CD14-positive monocyte (primary cell): ENCODE measurements at regions not wholly inside any gene's neighbourhood (a gene's known extent, or its start where the extent isn't known, plus 50 kb on each side); places are given as distances from the start of the nearest gene placed in this dataset.

Source experiments
- DNase-seq, 3 donors: peaks; one replicate each; pipeline ENCODE4 v3.0.0-alpha.2; 2011 to 2022
- H2AFZ ChIP-seq: 2 replicates; pipeline ENCODE4 v1.6.0; 2012; ENCODE audit warnings: mild to moderate bottlenecking, low read depth, low read length, inconsistent platforms; ENCODE audit not compliant: insufficient read depth, poor library complexity, severe bottlenecking
- H3K27ac ChIP-seq, 2 donors: 1 replicate in 1 of 2; 2 replicates in 1 of 2; pipeline ENCODE4 v1.5.1; 2012 to 2013; ENCODE audit warnings: low read length in 2 of 2, control low read depth in 1 of 2, inconsistent platforms in 1 of 2, low read depth in 1 of 2, mild to moderate bottlenecking in 1 of 2
- H3K27me3 ChIP-seq, 2 donors: one replicate each; pipeline versions ENCODE4 v1.6.0 to v1.6.1; 2011 to 2013; ENCODE audit warnings: low read length in 2 of 2; ENCODE audit not compliant: control insufficient read depth in 2 of 2, insufficient read depth in 2 of 2
- H3K36me3 ChIP-seq, 2 donors: replicated peaks in 1 of 2; 1 replicate in 1 of 2; 2 replicates in 1 of 2; pipeline versions ENCODE4 v1.5.1 to v1.6.1; 2012 to 2013; ENCODE audit warnings: low read length in 2 of 2, control low read depth in 1 of 2, inconsistent platforms in 1 of 2, mild to moderate bottlenecking in 1 of 2; ENCODE audit not compliant: insufficient read depth in 2 of 2, control insufficient read depth in 1 of 2
- H3K4me1 ChIP-seq, 2 donors: 1 replicate in 1 of 2; 2 replicates in 1 of 2; pipeline versions ENCODE4 v1.5.1 to v1.6.1; 2012 to 2013; ENCODE audit warnings: low read length in 2 of 2, control low read depth in 1 of 2, inconsistent platforms in 1 of 2, mild to moderate bottlenecking in 1 of 2, moderate library complexity in 1 of 2; ENCODE audit not compliant: insufficient read depth in 2 of 2, control insufficient read depth in 1 of 2
- H3K4me2 ChIP-seq: replicated peaks from 2 replicates; pipeline ENCODE3; 2012; ENCODE audit warnings: low read length, moderate library complexity, mild to moderate bottlenecking; ENCODE audit not compliant: poor library complexity, severe bottlenecking; ENCODE audit errors: extremely low read depth
- H3K4me3 ChIP-seq, 3 experiments: fragments of 200-600 bp in 1 of 3; sonication (generic) in 1 of 3; replicated peaks in 1 of 3; 1 replicate in 2 of 3; 2 replicates in 1 of 3; pipeline ENCODE4 v1.5.1; 2011 to 2013; ENCODE audit warnings: low read length in 3 of 3, mild to moderate bottlenecking in 3 of 3, control low read depth in 2 of 3, low read depth in 2 of 3, inconsistent platforms in 1 of 3, moderate library complexity in 1 of 3
- H3K79me2 ChIP-seq: 2 replicates; pipeline ENCODE4 v1.6.0; 2012; ENCODE audit warnings: mild to moderate bottlenecking, control low read depth, inconsistent platforms, low read length, moderate library complexity; ENCODE audit not compliant: insufficient read depth
- H3K9ac ChIP-seq: 2 replicates; pipeline ENCODE4 v1.6.0; 2017; ENCODE audit warnings: low read length, mild to moderate bottlenecking; ENCODE audit not compliant: insufficient read depth, poor library complexity, severe bottlenecking
- H3K9me3 ChIP-seq, 2 donors: replicated peaks in 1 of 2; 1 replicate in 1 of 2; 2 replicates in 1 of 2; pipeline versions ENCODE4 v1.5.1 to v1.6.1; 2012 to 2013; ENCODE audit warnings: low read length in 2 of 2, control low read depth in 1 of 2; ENCODE audit not compliant: control insufficient read depth in 1 of 2, insufficient read depth in 1 of 2
- H4K20me1 ChIP-seq: 2 replicates; pipeline ENCODE4 v1.6.0; 2012; ENCODE audit warnings: mild to moderate bottlenecking, low read length, control low read depth, moderate library complexity; ENCODE audit not compliant: insufficient read depth
- H3K27ac Mint-ChIP-seq, 7 donors: one replicate each; pipeline ENCODE4 v1.8.0; 2020; ENCODE audit warnings: mild to moderate bottlenecking in 7 of 7, mixed read lengths in 7 of 7, moderate library complexity in 6 of 7, inconsistent platforms in 2 of 7
- H3K27me3 Mint-ChIP-seq, 3 donors: one replicate each; pipeline ENCODE4 v1.8.0; 2021 to 2022; ENCODE audit warnings: low read depth in 3 of 3, mild to moderate bottlenecking in 3 of 3, mixed read lengths in 3 of 3, moderate library complexity in 3 of 3, inconsistent platforms in 1 of 3
- H3K36me3 Mint-ChIP-seq, 2 donors: one replicate each; pipeline ENCODE4 v1.8.0; 2020; ENCODE audit warnings: mixed read lengths in 2 of 2, inconsistent platforms in 1 of 2, mild to moderate bottlenecking in 1 of 2
- H3K4me1 Mint-ChIP-seq: one replicate; pipeline ENCODE4 v1.8.0; 2020; ENCODE audit warnings: mild to moderate bottlenecking, mixed read lengths
- H3K4me3 Mint-ChIP-seq, 2 donors: one replicate each; pipeline ENCODE4 v1.8.0; 2020; ENCODE audit warnings: mild to moderate bottlenecking in 2 of 2, mixed read lengths in 2 of 2, moderate library complexity in 1 of 2
- H3K9me3 Mint-ChIP-seq, 7 donors: one replicate each; pipeline ENCODE4 v1.8.0; 2020 to 2022; ENCODE audit warnings: mixed read lengths in 7 of 7, mild to moderate bottlenecking in 6 of 7, moderate library complexity in 6 of 7, inconsistent platforms in 2 of 7
- WGBS: methylation state at CpG from one replicate; pipeline ENCODE4 v1.1.5; 2013; ENCODE audit warnings: missing lambda C conversion rate; ENCODE audit not compliant: insufficient coverage; 5-methylcytosine and 5-hydroxymethylcytosine counted together
- intact Hi-C, 2 donors: fragments of 100-400 bp; cut with micrococcal nuclease; formaldehyde crosslinking; loops; one replicate each; pipeline versions ENCODE4 v1.15.0 to v1.15.1; 2023
- TF ChIP-seq, protein P1 (sequence below): fragments of 200-600 bp; IDR thresholded peaks from one replicate; pipeline ENCODE4 v1.8.0; 2022; ENCODE audit warnings: antibody characterized with exemption, mild to moderate bottlenecking

DNA sequence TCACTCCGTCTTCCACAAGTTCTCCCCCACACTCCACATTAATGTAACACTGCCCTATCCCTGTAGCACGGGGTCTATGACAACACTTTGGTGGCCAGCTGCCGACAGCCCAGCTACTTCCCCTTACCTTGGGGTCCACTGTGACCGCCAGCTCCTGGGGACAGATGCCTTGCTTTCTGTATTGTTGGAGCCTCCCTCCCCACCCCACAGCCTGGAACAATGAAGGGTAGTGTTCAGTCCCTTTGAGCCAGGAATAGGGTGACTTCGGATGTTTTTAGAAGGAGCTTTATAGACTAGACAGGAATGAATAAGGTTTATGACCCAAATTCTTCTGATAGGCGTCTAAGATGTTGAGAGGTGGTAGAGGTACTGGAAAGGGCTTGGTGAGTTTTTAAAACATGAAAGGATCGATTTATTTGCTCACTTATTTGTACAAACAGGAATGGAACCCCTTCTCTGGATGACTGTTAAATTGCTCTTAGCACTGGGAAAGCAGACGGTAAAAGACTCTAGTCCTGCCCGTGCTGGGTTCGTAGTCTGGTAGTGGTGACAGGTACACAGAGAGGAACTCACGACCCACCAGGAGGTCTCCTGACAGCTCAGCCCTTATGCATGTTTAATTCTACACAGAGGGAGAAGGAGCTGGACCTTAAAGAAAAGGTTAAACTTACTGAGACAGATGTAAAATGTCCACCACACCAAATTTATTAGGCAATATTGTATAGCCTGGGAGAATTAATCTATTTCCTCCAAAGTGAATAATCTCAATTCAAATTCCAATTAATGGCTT is 90.9 kb downstream of the MYCN start:
- intact Hi-C loops = no loop called here
- WGBS = 80% methylated on average over 7 of the region's 11 CpGs
- no peaks in the 10 kb centered on the region for H4K20me1 ChIP-seq
- no peak overlapping the region for H3K4me3 ChIP-seq
- H3K4me2 ChIP-seq = no peak overlapping the region
- no peak overlapping the region for H2AFZ ChIP-seq
- H3K9ac ChIP-seq = no peak overlapping the region
- no peaks in the 10 kb centered on the region for H3K9me3 ChIP-seq
- peaks cover 1 to 7% (median 6%) of the 10 kb centered on the region in 3 donors for H3K27me3 Mint-ChIP-seq
- H3K27ac ChIP-seq = no peak overlapping the region
- no peaks in the 10 kb centered on the region for H3K4me1 ChIP-seq
- H3K4me3 Mint-ChIP-seq = no peak overlapping the region
- DNase-seq = no peak
- H3K27ac Mint-ChIP-seq = no peak overlapping the region
- peaks cover 2% of the 10 kb centered on the region for H3K4me1 Mint-ChIP-seq
- H3K36me3 Mint-ChIP-seq = no peaks in the 10 kb centered on the region
- TF ChIP-seq, protein P1, sequence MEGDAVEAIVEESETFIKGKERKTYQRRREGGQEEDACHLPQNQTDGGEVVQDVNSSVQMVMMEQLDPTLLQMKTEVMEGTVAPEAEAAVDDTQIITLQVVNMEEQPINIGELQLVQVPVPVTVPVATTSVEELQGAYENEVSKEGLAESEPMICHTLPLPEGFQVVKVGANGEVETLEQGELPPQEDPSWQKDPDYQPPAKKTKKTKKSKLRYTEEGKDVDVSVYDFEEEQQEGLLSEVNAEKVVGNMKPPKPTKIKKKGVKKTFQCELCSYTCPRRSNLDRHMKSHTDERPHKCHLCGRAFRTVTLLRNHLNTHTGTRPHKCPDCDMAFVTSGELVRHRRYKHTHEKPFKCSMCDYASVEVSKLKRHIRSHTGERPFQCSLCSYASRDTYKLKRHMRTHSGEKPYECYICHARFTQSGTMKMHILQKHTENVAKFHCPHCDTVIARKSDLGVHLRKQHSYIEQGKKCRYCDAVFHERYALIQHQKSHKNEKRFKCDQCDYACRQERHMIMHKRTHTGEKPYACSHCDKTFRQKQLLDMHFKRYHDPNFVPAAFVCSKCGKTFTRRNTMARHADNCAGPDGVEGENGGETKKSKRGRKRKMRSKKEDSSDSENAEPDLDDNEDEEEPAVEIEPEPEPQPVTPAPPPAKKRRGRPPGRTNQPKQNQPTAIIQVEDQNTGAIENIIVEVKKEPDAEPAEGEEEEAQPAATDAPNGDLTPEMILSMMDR = no peak
- no peaks in the 10 kb centered on the region for H3K36me3 ChIP-seq
- no peaks in the 10 kb centered on the region for H3K9me3 Mint-ChIP-seq
- H3K27me3 ChIP-seq = no peaks in the 10 kb centered on the region
- H3K79me2 ChIP-seq = no peaks in the 10 kb centered on the region

DNA sequence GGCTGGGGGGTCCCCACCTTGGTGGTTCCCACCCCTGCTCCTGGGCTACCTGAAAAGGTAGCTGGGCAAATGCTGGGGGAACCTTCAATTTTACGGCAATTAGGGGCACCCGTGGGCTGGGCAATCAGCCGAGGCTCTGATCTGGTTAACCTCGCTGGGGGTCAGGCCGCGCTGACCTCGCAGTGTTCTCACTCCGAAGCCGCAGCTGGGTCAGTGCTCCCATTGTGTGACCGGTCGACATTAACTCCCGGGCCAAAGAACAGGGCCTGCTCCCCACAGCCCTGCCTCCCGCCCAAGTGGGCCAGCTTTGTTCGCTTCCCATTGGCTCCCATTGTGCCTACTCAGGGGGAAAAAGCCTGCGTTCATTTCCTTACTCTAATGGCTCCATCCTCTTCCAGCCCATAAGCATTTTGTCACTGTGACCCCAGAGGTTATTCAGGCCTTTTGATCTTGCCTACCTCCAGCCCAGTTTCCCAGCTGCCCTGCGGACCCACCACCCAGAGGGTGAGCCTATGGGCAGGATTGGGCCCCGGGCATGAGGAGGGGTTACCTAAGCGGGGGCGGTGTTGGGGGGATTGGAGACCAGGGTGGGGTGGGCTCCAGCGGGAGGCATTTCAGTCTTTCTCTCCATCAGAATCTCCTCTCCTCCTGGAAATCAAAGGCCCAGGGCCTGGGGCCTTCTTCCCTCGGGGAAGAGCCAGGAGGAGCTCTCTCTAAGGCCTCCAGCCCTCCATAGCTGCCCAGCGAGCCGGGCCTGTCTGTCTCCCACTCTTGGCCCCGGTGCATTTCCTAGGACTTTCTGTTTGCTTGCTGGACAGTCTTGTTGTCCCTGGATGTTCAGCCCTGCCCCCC is 90.1 kb downstream of the MYCN start:
- Histone ChIP-seq H4K20me1 (no peaks in the 10 kb centered on the region), H3K36me3 (no peaks in the 10 kb centered on the region), H3K27ac (no peak overlapping the region), H3K4me3 (no peak overlapping the region), H2AFZ (no peak overlapping the region), H3K9ac (no peak overlapping the region), H3K4me2 (no peak overlapping the region), H3K4me1 (no peaks in the 10 kb centered on the region), H3K9me3 (no peaks in the 10 kb centered on the region), H3K27me3 (no peaks in the 10 kb centered on the region), H3K79me2 (no peaks in the 10 kb centered on the region)
- intact Hi-C loops = no loop called here
- TF ChIP-seq, protein P1 = no peak
- Mint-ChIP-seq H3K4me1 (peaks cover 2% of the 10 kb centered on the region), H3K9me3 (no peaks in the 10 kb centered on the region), H3K4me3 (no peak overlapping the region), H3K36me3 (no peaks in the 10 kb centered on the region), H3K27me3 (peaks cover 1 to 9% (median 6%) of the 10 kb centered on the region in 3 donors), H3K27ac (no peak overlapping the region)
- no peak for DNase-seq
- WGBS = 95% methylated on average over 19 of the region's 24 CpGs
